Activated CD4-positive, alpha-beta T cell treated with anti-CD3 and anti-CD28 coated beads for 48 hours (primary cell): ENCODE measurements at regions not wholly inside any gene's neighbourhood (a gene's known extent, or its start where the extent isn't known, plus 50 kb on each side); places are given as distances from the start of the nearest gene placed in this dataset.

Experiments
- DNase-seq: peaks from one replicate; pipeline ENCODE4 v3.0.0-alpha.2; 2020

GRCh38 chr7:112596260-112596659 lies 115.5 kb downstream of the LSMEM1 start:
- no peak for DNase-seq

GRCh38 chr7:112596981-112597380 lies 116.2 kb downstream of the LSMEM1 start:
- no peak for DNase-seq

- DNase-seq, result no peak
Observed at GRCh38 chr7:112603673-112604072, 122.9 kb downstream of the LSMEM1 start.

GRCh38 chr7:112610636-112611035 lies 129.8 kb downstream of the LSMEM1 start:
- DNase-seq, result no peak

- DNase-seq, result no peak
Observed at GRCh38 chr7:112615701-112616100, 134.9 kb downstream of the LSMEM1 start.

GRCh38 chr7:112616295-112616694 lies 135.5 kb downstream of the LSMEM1 start:
- DNase-seq, result no peak

GRCh38 chr7:112619343-112619742 lies 138.6 kb downstream of the LSMEM1 start:
- no peak for DNase-seq

- DNase-seq, result no peak
Observed at GRCh38 chr7:112622159-112622715, 141.4 kb downstream of the LSMEM1 start.

GRCh38 chr7:112624416-112624815 lies 143.6 kb downstream of the LSMEM1 start:
- DNase-seq, result no peak

- DNase-seq, result no peak
Observed at GRCh38 chr7:112630565-112630964, 149.8 kb downstream of the LSMEM1 start.

GRCh38 chr7:112634107-112634506 lies 153.3 kb downstream of the LSMEM1 start:
- no peak for DNase-seq

- no peak for DNase-seq
Observed at GRCh38 chr7:112635742-112636141, 154.5 kb downstream of the TMEM168 start.

- no peak for DNase-seq
Observed at GRCh38 chr7:112638675-112639400, 151.4 kb downstream of the TMEM168 start.

GRCh38 chr7:112640685-112641084 lies 149.5 kb downstream of the TMEM168 start:
- no peak for DNase-seq

- no peak for DNase-seq
Observed at GRCh38 chr7:112646783-112647182, 143.4 kb downstream of the TMEM168 start.

- no peak for DNase-seq
Observed at GRCh38 chr7:112648781-112649180, 141.4 kb downstream of the TMEM168 start.

GRCh38 chr7:112649560-112649959 lies 140.6 kb downstream of the TMEM168 start:
- DNase-seq, result no peak

GRCh38 chr7:112654322-112655216 lies 135.6 kb downstream of the TMEM168 start:
- DNase-seq, result no peak

GRCh38 chr7:112665709-112666108 lies 124.5 kb downstream of the TMEM168 start:
- no peak for DNase-seq

- DNase-seq, result no peak
Observed at GRCh38 chr7:112668561-112668960, 121.6 kb downstream of the TMEM168 start.

GRCh38 chr7:112669306-112669705 lies 120.9 kb downstream of the TMEM168 start:
- DNase-seq, result no peak

- DNase-seq, result no peak
Observed at GRCh38 chr7:112670193-112670592, 120.0 kb downstream of the TMEM168 start.

GRCh38 chr7:112678626-112679025 lies 111.6 kb downstream of the TMEM168 start:
- DNase-seq, result no peak
